ENCODE measurements at regions not wholly inside any gene's neighbourhood (a gene's known extent, or its start where the extent isn't known, plus 50 kb on each side); places are given as distances from the start of the nearest gene placed in this dataset.

DNA sequence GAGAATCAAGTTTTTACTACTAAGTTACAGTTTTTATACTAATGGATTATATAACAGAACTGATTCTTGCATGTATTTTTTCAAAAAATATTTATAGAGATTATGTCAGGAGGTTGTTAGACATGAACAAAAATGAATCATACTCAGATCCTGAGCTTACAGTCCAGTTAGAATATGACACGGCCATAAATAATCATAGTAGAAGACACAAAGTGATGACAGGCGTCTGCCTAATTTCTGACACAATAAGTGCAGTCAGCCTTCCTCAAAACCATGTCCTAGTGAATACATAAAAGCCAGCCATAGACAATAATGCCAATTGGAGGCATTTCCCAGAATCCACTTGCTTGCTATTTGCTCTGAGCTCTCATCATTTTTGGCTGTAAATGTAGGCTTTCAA, 81.7 kb upstream of the POU1F1 start:
- Histone ChIP-seq H3K4me1 (ENCODE audit: low read length) (peaks cover 4% of the 10 kb centered on the region; the same call in 1 of the 2 replicates), H3K9me3 (ENCODE audit: insufficient read depth, low read length) (no peaks in the 10 kb centered on the region; the same call in 1 of the 2 replicates), H3K79me2 (ENCODE audit: low read length) (no peaks in the 10 kb centered on the region), H2AFZ (ENCODE audit: low read depth, low read length) (no peak overlapping the region), H3K36me3 (replicated peaks; ENCODE audit: low read depth, low read length) (no peaks in the 10 kb centered on the region), H3K9ac (ENCODE audit: low read length) (no peak overlapping the region), H4K20me1 (ENCODE audit: insufficient read depth, low read length) (no peaks in the 10 kb centered on the region), H3K27me3 (ENCODE audit: low read depth, low read length) (no peaks in the 10 kb centered on the region), H3K4me2 (ENCODE audit: low read length) (no peak overlapping the region), H3K27ac (ENCODE audit: low read length) (no peak overlapping the region), H3K4me3 (ENCODE audit: low read length) (no peak overlapping the region)
- TF ChIP-seq, protein P1, sequence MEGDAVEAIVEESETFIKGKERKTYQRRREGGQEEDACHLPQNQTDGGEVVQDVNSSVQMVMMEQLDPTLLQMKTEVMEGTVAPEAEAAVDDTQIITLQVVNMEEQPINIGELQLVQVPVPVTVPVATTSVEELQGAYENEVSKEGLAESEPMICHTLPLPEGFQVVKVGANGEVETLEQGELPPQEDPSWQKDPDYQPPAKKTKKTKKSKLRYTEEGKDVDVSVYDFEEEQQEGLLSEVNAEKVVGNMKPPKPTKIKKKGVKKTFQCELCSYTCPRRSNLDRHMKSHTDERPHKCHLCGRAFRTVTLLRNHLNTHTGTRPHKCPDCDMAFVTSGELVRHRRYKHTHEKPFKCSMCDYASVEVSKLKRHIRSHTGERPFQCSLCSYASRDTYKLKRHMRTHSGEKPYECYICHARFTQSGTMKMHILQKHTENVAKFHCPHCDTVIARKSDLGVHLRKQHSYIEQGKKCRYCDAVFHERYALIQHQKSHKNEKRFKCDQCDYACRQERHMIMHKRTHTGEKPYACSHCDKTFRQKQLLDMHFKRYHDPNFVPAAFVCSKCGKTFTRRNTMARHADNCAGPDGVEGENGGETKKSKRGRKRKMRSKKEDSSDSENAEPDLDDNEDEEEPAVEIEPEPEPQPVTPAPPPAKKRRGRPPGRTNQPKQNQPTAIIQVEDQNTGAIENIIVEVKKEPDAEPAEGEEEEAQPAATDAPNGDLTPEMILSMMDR (IDR thresholded peaks at IDR 0.05; ENCODE audit: low read depth, low read length), result no peak
- no peak for TF ChIP-seq EZH2phosphoT487 (IDR thresholded peaks at IDR 0.05; ENCODE audit: low read depth)

DNA sequence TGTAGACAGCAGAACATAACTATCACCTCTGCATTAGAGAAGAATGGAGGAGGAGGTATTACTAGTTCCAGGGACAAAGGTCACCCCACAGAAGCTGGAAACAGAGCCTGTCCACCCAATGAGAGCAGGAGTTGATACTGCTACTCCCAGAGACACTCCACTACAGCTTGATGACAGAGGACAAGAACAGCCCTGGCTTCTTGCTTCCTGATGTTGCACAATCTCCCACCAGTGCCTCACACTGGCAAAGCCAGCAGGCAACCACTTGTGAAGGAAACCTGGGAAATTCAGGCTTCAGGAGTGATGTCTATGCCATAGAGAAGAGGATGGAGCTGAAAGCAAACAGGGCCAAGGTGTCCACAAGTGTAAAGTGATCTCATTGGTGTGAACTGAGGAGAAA, 78.0 kb upstream of the POU1F1 start:
- H4K20me1 ChIP-seq (ENCODE audit: insufficient read depth, low read length), result no peaks in the 10 kb centered on the region

DNA sequence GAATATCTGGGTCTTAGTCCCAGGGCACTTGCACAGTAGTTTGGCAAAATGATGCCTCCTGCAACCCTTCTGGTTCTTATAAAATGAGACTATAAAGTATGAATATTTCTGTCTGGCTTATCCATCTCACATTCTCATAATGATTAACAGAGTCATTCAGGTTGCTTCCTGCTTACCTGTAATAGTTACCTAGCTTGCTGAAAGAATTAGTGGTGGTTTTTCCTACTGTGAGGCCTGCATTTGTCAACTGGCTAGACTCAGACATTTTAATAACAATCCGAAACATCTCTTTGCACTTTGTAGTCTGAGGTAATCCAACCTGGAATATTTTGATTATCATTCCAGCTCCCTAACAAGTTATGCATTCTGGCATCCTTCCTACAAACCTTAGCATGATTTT, 75.6 kb upstream of the POU1F1 start:
- TF ChIP-seq, protein P1 (IDR thresholded peaks at IDR 0.05; ENCODE audit: low read depth, low read length), result no peak
- TF ChIP-seq EZH2phosphoT487 (IDR thresholded peaks at IDR 0.05; ENCODE audit: low read depth), result no peak
- Histone ChIP-seq H3K27ac (ENCODE audit: low read length) (no peak overlapping the region), H3K9me3 (ENCODE audit: insufficient read depth, low read length) (no peaks in the 10 kb centered on the region; the same call in 1 of the 2 replicates), H2AFZ (ENCODE audit: low read depth, low read length) (no peak overlapping the region), H3K4me3 (ENCODE audit: low read length) (no peak overlapping the region), H3K79me2 (ENCODE audit: low read length) (no peaks in the 10 kb centered on the region), H3K27me3 (ENCODE audit: low read depth, low read length) (no peaks in the 10 kb centered on the region), H3K9ac (ENCODE audit: low read length) (no peak overlapping the region), H3K36me3 (replicated peaks; ENCODE audit: low read depth, low read length) (no peaks in the 10 kb centered on the region), H3K4me2 (ENCODE audit: low read length) (no peak overlapping the region), H4K20me1 (ENCODE audit: insufficient read depth, low read length) (no peaks in the 10 kb centered on the region), H3K4me1 (ENCODE audit: low read length) (no peaks in the 10 kb centered on the region; the same call in 1 of the 2 replicates)

More for the DNA sequence above, 78.0 kb upstream of the POU1F1 start:
- Histone ChIP-seq H3K4me3 (ENCODE audit: low read length) (no peak overlapping the region), H3K4me2 (ENCODE audit: low read length) (no peak overlapping the region), H3K9me3 (ENCODE audit: insufficient read depth, low read length) (no peaks in the 10 kb centered on the region; the same call in 1 of the 2 replicates), H3K4me1 (ENCODE audit: low read length) (no peaks in the 10 kb centered on the region; the same call in 1 of the 2 replicates), H2AFZ (ENCODE audit: low read depth, low read length) (no peak overlapping the region), H3K9ac (ENCODE audit: low read length) (no peak overlapping the region), H3K79me2 (ENCODE audit: low read length) (no peaks in the 10 kb centered on the region), H3K27ac (ENCODE audit: low read length) (no peak overlapping the region), H3K36me3 (replicated peaks; ENCODE audit: low read depth, low read length) (no peaks in the 10 kb centered on the region), H3K27me3 (ENCODE audit: low read depth, low read length) (no peaks in the 10 kb centered on the region)
- TF ChIP-seq, protein P1 (IDR thresholded peaks at IDR 0.05; ENCODE audit: low read depth, low read length), result no peak
- no peak for TF ChIP-seq EZH2phosphoT487 (IDR thresholded peaks at IDR 0.05; ENCODE audit: low read depth)

DNA sequence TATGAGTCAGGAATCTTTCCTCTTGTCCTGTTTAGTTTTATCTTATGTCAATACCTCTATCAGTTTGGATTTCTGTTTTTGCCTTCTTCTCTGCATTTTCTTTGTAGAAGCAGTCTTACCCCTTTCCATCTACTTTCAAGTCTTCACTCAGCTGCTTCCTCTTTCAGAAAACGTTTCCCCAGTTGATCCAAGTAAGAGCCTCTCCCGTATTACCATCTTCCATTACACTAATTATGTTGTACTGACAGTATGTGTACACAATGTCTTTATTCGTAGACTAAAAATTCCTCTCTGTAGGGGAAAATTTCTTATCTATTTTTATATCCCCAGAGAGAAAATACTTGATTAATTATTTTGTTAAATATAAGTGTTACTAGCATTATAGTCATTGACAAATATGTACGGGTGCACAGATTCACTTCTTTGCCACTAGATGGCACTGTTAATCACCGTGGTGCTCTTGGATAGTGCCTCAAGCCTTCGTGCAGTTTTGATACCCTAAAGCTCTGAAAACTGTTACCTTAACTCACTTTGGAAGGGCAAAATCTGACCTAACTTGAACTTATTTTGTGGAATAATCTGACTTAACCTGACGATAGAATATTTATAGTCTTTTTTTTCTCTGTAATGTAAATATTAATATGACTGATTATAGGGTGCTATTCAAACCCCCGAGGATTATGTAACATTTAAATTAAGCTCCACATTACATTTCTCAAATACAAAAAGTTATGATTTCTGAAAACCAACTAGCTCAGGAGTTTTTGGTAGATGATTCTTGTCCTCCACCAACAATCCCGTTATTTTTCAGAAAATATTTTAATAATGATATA, 74.2 kb upstream of the POU1F1 start:
- H4K20me1 ChIP-seq (ENCODE audit: insufficient read depth, low read length), result no peaks in the 10 kb centered on the region
- TF ChIP-seq, protein P1 (IDR thresholded peaks at IDR 0.05; ENCODE audit: low read depth, low read length), result peak; percentile 94
- no peak for TF ChIP-seq EZH2phosphoT487 (IDR thresholded peaks at IDR 0.05; ENCODE audit: low read depth)
- H3K4me3 ChIP-seq (ENCODE audit: low read length), result peak overlapping the region; percentile 55
- H3K4me2 ChIP-seq (ENCODE audit: low read length), result peak overlapping the region; percentile 72
- no peaks in the 10 kb centered on the region for H3K27me3 ChIP-seq (ENCODE audit: low read depth, low read length)
- H3K9ac ChIP-seq (ENCODE audit: low read length), result no peak overlapping the region
- no peaks in the 10 kb centered on the region for H3K79me2 ChIP-seq (ENCODE audit: low read length)
- no peak overlapping the region for H3K27ac ChIP-seq (ENCODE audit: low read length)
- H3K36me3 ChIP-seq (replicated peaks; ENCODE audit: low read depth, low read length), result no peaks in the 10 kb centered on the region
- H3K9me3 ChIP-seq (ENCODE audit: insufficient read depth, low read length), result no peaks in the 10 kb centered on the region; the same call in 1 of the 2 replicates
- 0 out of 2 replicates have a peak overlapping the region, but pooled peaks have one; percentile 53 for H2AFZ ChIP-seq (ENCODE audit: low read depth, low read length)
- no peaks in the 10 kb centered on the region; the same call in 1 of the 2 replicates for H3K4me1 ChIP-seq (ENCODE audit: low read length)

Measured in OCI-LY3 (cell line).